NCI-H1092 (cell line): ENCODE measurements at regions not wholly inside any gene's neighbourhood (a gene's known extent, or its start where the extent isn't known, plus 50 kb on each side); places are given as distances from the start of the nearest gene placed in this dataset.
A peak's percentile ranks its signal among the peaks of the same experiment; 100 is the strongest.
"Not testable (repeated sequence)": the region's sequence is repeated elsewhere in the genome, so short reads cannot be mapped to it uniquely, and the experiment has no call there.

Source experiments
- DNase-seq: peaks from one replicate; lab custom pipeline; 2025; lab: John Stamatoyannopoulos, UW

GRCh38 chr3:157581956-157582636, 78.9 kb upstream of the VEPH1 start:
- DNase-seq = not testable (repeated sequence)

DNA sequence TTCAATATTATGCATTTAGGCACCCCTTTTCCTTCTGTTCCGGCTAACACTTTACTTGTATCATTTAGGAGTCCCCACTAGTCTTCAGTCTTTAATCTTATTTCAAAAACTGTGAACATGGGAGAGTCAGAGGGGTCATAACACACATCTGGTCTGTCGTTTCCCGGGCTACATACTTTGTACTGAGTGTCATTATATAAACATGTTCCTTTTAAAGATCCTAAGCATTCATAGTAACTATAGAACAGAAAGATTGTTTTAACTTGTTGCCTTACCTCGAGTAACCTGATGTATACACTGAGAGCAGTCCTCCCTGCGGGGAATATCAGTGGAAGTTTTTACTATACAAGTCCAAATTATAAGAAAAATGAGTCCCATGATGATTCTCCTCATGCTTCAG, 78.2 kb upstream of the VEPH1 start:
- no peak for DNase-seq

- DNase-seq = no peak
These were observed 75.0 kb upstream of the VEPH1 start for GRCh38 chr3:157578181-157578580.

DNA sequence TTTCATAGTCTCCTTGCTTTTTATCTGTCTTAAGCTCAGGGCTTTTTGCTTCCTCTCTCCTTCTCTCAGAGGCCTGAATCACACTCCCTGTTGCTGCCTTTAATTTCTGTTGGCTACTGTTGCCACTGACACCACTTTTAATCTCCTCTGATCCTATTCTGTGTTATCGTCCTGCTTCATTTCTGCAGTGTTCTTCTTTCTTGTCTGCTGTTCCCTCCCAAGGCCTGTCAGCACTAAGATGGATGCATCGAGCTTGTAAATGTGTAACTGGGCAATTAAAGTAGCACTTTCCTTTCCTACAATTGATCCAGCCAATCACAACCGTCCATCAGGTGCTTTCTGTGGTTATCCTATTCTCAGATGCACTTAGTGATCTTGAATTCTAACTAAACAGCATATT, 71.3 kb upstream of the VEPH1 start:
- DNase-seq = no peak

DNA sequence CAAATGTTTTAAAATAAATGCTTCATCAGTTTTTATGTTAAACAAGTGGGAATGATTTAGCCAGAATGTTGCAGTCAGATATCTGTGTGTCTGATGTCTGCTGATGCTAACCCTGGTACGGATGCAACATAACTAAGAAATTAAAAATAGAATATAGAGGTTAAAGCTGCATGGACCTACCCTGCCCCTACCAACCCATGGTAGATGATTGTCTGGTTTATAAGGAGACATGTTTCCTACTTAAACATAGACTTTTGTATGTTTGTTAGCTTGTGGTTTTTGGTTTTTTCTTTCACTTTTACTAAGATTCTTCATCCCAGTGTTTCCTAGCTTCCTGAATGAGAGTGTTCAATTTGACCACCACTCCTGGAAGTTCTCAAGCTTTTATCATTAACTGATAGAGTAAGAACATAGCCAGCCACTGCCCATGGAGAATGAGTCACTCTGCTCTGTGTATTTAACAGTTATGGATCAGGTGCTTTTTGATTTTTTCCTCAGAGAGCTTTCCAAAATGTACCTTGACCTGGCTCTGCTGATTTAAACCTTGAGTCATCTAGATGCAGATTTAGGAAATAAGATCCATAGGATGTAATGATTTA, 70.7 kb upstream of the VEPH1 start:
- DNase-seq = no peak

DNA sequence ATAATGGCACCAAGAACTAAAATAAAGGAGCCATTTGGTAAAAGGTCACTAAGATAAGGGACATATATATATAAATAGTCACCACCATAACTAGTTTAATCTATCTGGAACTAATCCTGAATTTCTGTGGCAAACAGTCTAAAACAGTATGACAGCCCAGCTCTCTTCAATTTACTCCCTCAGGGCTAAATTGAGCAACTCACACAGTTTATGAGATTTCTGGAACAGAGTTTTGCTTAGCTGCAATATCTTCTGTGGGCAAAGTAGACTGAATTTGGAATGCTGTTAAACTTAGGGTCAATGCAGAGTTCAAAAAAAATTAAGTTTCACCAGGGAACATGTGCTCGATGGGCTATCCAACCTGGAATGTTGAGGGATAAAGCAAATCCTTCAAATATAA, 70.1 kb upstream of the VEPH1 start:
- no peak for DNase-seq

GRCh38 chr3:157572559-157573270, 69.5 kb upstream of the VEPH1 start:
- peak; percentile 34 for DNase-seq

DNA sequence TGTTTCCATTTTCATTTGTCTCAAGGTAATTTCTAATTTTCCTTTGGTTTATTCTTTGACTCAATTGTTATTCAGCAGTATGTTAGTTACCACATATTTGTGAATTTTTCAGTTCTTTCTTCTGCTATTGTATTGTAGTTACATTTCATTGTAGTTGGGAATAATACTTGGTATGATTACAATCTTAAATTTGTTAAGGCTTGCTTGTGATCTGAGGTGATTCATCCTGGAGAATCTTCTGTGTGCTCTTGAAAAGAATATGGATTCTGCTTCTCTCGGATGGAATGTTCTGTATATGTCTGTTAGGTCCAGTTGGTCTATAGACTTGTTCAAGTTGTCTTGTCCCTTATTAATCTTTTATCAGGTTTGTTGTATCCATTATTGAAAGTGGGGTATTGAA, 63.4 kb upstream of the VEPH1 start:
- no peak for DNase-seq

DNA sequence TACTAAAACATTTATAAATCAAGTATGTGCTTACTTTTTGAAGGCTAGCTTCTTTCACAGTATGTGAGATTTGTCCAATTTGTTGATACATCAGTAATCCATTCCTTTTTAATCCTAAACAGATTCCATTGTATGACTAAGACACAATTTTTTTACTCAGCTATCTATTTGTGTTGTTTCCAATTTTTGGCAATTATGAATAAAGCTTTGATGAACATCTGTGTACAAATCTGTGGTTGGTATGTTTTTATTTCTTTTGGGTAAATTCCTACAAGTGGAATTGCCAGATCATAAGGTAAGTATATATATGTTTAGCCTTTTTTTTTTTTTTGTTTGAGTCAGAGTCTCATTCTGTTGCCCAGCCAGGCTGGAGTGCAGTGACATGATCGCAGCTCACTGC, 56.2 kb upstream of the VEPH1 start:
- DNase-seq = no peak
